Lower lobe of right lung (tissue), 2 donors: ENCODE measurements at regions not wholly inside any gene's neighbourhood (a gene's known extent, or its start where the extent isn't known, plus 50 kb on each side); places are given as distances from the start of the nearest gene placed in this dataset.

Experiments used
- ATAC-seq, 2 donors: fragments of 200-7000 bp; cut with Tn5 transposase; one replicate each; pipeline ENCODE4 v1.9.1; 2020 to 2022; ENCODE audit warnings: mild to moderate bottlenecking in 2 of 2, moderate library complexity in 2 of 2
- DNase-seq: peaks from one replicate; pipeline ENCODE4 v3.0.0-alpha.2; 2020
- H3K27ac ChIP-seq: fragments of 200-600 bp; one replicate; pipeline ENCODE4 v1.8.0; 2022
- H3K27me3 ChIP-seq: fragments of 200-600 bp; one replicate; pipeline ENCODE4 v1.8.0; 2022; ENCODE audit warnings: low read depth
- H3K36me3 ChIP-seq: fragments of 200-600 bp; one replicate; pipeline ENCODE4 v1.8.0; 2022; ENCODE audit warnings: mild to moderate bottlenecking
- H3K4me1 ChIP-seq: fragments of 200-600 bp; one replicate; pipeline ENCODE4 v1.8.0; 2022
- H3K4me3 ChIP-seq: fragments of 200-600 bp; one replicate; pipeline ENCODE4 v1.8.0; 2022; ENCODE audit warnings: mild to moderate bottlenecking
- H3K9me3 ChIP-seq: fragments of 200-600 bp; one replicate; pipeline ENCODE4 v1.8.0; 2022
- intact Hi-C: fragments of 100-400 bp; cut with DNase I; formaldehyde crosslinking; loops from one replicate; pipeline ENCODE4 v1.11.0; 2022
- TF ChIP-seq, protein P1 (sequence below): fragments of 200-600 bp; IDR thresholded peaks from one replicate; pipeline ENCODE4 v1.8.0; 2022; ENCODE audit warnings: antibody characterized with exemption, mild to moderate bottlenecking
- donor health status: DM: no; HTN: yes; CAD: no; lungs with severe emphysema.

DNA sequence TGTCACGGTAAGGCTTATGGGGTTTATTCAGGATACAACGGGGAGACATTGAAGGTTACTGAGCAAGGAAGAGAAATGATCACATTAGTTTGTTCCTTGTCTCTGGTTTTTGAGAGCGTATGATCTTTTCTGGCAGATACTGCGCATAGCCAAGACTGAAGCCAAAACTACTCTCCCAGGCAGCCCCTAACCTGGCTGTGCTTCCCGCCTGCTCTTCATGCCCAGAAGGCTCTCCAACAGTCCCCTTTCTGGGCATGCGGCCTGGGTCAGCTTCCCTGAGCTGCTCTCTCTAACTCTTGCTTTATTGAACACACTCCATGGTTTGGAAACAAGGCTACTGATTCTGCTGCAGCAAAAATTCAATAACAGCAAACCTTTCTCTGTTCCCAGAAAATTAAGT is 306.6 kb downstream of the BUD13 start:
- Histone ChIP-seq H3K36me3 (no peaks in the 10 kb centered on the region), H3K27me3 (no peaks in the 10 kb centered on the region), H3K27ac (no peak overlapping the region), H3K4me1 (no peaks in the 10 kb centered on the region), H3K9me3 (no peaks in the 10 kb centered on the region), H3K4me3 (no peak overlapping the region)
- ATAC-seq (no peak), DNase-seq (no peak)
- TF ChIP-seq, protein P1, sequence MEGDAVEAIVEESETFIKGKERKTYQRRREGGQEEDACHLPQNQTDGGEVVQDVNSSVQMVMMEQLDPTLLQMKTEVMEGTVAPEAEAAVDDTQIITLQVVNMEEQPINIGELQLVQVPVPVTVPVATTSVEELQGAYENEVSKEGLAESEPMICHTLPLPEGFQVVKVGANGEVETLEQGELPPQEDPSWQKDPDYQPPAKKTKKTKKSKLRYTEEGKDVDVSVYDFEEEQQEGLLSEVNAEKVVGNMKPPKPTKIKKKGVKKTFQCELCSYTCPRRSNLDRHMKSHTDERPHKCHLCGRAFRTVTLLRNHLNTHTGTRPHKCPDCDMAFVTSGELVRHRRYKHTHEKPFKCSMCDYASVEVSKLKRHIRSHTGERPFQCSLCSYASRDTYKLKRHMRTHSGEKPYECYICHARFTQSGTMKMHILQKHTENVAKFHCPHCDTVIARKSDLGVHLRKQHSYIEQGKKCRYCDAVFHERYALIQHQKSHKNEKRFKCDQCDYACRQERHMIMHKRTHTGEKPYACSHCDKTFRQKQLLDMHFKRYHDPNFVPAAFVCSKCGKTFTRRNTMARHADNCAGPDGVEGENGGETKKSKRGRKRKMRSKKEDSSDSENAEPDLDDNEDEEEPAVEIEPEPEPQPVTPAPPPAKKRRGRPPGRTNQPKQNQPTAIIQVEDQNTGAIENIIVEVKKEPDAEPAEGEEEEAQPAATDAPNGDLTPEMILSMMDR, result no peak
- intact Hi-C loops, result no loop called here

DNA sequence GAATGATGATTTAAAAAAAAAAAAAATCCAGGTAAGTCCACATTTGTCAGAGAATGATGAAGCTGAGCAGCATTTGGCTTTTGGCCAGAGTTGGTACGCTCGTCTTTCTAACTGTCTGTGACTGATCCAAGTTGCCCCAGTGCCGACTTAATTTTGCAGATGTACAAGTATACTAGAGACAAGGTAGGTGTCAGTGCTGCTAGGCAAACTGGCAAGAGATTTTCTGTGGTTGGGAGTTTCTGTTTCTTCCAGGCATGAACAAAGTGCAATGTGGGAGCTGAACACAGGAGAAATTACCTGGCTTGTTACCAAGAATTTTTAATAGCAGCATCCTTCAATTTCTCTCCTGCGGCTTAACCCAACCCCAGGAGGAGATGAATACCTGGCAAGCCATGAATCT is 307.7 kb downstream of the BUD13 start:
- TF ChIP-seq, protein P1, result no peak
- no peaks in the 10 kb centered on the region for H3K9me3 ChIP-seq
- intact Hi-C loops, result no loop called here
- H3K27me3 ChIP-seq, result no peaks in the 10 kb centered on the region
- no peaks in the 10 kb centered on the region for H3K4me1 ChIP-seq
- no peak overlapping the region for H3K27ac ChIP-seq
- DNase-seq (no peak), ATAC-seq (no peak)
- no peak overlapping the region for H3K4me3 ChIP-seq
- no peaks in the 10 kb centered on the region for H3K36me3 ChIP-seq

DNA sequence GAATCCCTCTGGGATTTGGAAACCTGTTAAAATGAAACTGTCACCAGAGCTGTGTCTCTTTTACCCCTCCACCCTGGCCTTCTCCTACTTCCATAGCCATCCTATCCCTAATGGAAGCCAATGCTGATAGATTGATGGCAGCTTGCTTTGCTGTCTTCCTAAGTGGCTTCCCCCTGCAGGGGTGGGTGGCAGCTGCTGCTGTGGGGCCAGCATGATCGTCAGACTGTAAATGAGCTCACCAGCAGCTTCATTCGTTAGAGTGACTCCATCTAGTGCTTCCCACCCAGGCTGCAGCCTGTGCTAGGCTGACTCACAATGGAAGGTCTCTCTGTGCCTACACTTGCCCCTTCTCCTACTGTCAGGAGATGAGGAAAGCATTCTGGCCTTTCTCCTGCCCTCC is 311.0 kb downstream of the BUD13 start:
- TF ChIP-seq, protein P1, result no peak
- DNase-seq, result no peak
- no peaks in the 10 kb centered on the region for H3K27me3 ChIP-seq
- no peaks in the 10 kb centered on the region for H3K36me3 ChIP-seq
- H3K4me1 ChIP-seq, result no peaks in the 10 kb centered on the region
- H3K4me3 ChIP-seq, result no peak overlapping the region
- no peak overlapping the region for H3K27ac ChIP-seq
- H3K9me3 ChIP-seq, result no peaks in the 10 kb centered on the region
- ATAC-seq, result no peak
- intact Hi-C loops, result no loop called here

DNA sequence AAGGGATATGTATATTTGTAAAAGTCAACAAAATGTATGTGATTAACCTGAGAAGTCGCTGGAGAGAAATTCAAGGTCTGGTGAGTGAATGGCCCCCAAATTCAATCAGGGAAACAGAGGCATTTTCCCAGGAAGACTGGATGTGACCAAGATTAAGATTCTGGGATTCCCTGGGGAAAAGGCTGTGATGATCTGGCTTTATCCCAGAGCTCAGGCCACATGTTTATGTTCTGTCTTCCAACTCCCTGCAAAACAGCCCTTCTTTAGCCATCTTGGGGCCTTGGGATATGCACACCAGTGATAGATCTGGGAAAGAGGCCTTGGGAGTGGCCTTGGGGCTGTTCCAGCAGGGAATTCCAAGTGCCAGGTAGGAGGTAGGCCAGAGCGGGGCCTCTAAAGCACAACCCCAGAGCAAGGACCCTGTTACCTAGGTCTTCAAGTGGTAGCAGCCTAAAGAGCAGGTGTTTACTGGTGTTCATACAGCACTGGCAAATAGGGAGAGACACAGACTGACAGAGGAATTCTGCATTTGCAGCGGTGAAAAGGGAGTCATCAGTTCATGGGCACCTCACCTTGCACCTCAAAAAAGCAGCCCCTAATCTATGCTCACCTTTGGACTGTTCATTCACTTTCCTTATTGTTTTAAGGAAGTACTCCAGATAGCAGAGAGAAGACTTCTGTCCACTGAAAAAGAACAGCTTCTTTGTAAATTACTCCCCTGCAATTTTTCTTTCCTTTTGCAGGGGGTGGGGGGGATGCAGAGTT is 312.4 kb downstream of the BUD13 start:
- Histone ChIP-seq H3K4me1 (no peaks in the 10 kb centered on the region), H3K27me3 (no peaks in the 10 kb centered on the region), H3K9me3 (no peaks in the 10 kb centered on the region), H3K27ac (no peak overlapping the region), H3K4me3 (no peak overlapping the region), H3K36me3 (no peaks in the 10 kb centered on the region)
- TF ChIP-seq, protein P1, result no peak
- ATAC-seq (no peak), DNase-seq (no peak)
- intact Hi-C loops, result no loop called here

DNA sequence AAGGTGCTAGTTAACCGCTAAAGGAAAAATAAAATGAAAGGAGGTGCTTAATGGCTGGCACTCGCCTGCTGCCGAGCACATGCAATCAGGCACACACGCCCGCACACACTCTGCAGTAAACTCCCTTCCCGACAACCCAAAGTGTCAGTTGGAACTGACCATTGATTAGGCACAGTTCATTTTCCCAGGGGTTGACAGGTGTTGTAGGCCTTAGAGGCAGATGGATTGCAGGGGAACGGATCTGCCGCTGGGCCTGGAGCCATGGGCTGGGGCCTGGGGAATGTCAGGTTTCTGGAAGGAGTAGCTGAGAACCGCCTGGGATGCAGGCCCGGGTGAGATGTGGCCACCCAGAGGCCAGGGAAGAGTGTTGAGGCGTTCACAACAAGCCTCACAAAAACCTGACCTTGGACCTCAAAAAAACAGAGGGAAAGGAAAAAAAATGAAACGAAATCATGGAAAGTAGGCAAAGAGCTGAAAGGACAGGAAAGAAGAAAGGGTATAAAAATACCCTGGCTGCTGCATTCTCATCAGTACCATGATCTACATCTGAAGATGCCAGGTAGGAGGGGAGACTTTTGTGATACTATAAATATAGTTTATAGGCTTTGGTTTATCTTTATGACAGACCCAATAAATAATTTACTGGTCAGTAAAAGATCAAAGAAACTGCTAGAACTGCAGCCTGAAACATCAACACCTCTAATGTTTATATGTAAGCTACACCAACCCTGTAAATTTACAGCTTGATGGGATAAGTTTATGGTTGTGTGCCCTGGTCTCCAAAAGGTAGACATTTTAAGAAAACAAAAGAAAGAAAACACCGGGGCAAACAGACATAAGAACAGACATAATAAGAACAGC is 313.4 kb downstream of the BUD13 start:
- Histone ChIP-seq H3K4me3 (no peak overlapping the region), H3K4me1 (no peaks in the 10 kb centered on the region), H3K36me3 (no peaks in the 10 kb centered on the region), H3K27me3 (no peaks in the 10 kb centered on the region), H3K9me3 (no peaks in the 10 kb centered on the region), H3K27ac (no peak overlapping the region)
- ATAC-seq, result no peak
- DNase-seq, result no peak
- intact Hi-C loops, result no loop called here
- TF ChIP-seq, protein P1, result no peak
